GM23338 (cell line): ENCODE measurements at regions not wholly inside any gene's neighbourhood (a gene's known extent, or its start where the extent isn't known, plus 50 kb on each side); places are given as distances from the start of the nearest gene placed in this dataset.

Experiments
- ATAC-seq: fragments of 200-7000 bp; cut with Tn5 transposase; 3 replicates; pipeline ENCODE4 v1.9.1; 2020
- DNase-seq: peaks from one replicate; pipeline ENCODE4 v3.0.0-alpha.2; 2015; ENCODE audit warnings: low spot score
- H2AFZ ChIP-seq: fragments of 200-600 bp; sonication (generic); 2 replicates; pipeline ENCODE4 v1.8.0; 2016; ENCODE audit warnings: antibody characterized with exemption, mild to moderate bottlenecking, moderate library complexity
- H3F3A ChIP-seq: fragments of 200-600 bp; sonication (generic); replicated peaks from 2 replicates; pipeline ENCODE4 v1.8.0; 2017; ENCODE audit warnings: antibody characterized with exemption, mixed run types, low read depth
- H3K27ac ChIP-seq: fragments of 200-600 bp; sonication (generic); 2 replicates; pipeline ENCODE4 v1.6.1; 2016; ENCODE audit warnings: low read depth
- H3K27me3 ChIP-seq: fragments of 200-600 bp; sonication (generic); 2 replicates; pipeline ENCODE4 v1.8.0; 2016; ENCODE audit warnings: mild to moderate bottlenecking, mixed run types, moderate library complexity; ENCODE audit not compliant: insufficient read depth
- H3K36me3 ChIP-seq: fragments of 200-600 bp; sonication (generic); 2 replicates; pipeline ENCODE4 v1.8.0; 2016; ENCODE audit warnings: mild to moderate bottlenecking; ENCODE audit not compliant: insufficient read depth
- H3K4me1 ChIP-seq: fragments of 200-600 bp; sonication (generic); 2 replicates; pipeline ENCODE4 v1.8.0; 2016; ENCODE audit warnings: mild to moderate bottlenecking, moderate library complexity; ENCODE audit not compliant: insufficient read depth
- H3K4me2 ChIP-seq: fragments of 200-600 bp; sonication (generic); 2 replicates; pipeline ENCODE4 v1.7.1; 2017; ENCODE audit warnings: mixed run types
- H3K4me3 ChIP-seq: fragments of 200-600 bp; sonication (generic); 2 replicates; pipeline ENCODE4 v1.6.1; 2016; ENCODE audit warnings: mixed run types
- H3K79me2 ChIP-seq: fragments of 200-600 bp; sonication (generic); replicated peaks from 2 replicates; pipeline ENCODE4 v1.8.0; 2017; ENCODE audit warnings: mild to moderate bottlenecking; ENCODE audit not compliant: insufficient read depth
- H3K9me2 ChIP-seq: fragments of 200-600 bp; sonication (generic); 2 replicates; pipeline ENCODE4 v1.8.0; 2017; ENCODE audit not compliant: insufficient read depth
- H4K20me1 ChIP-seq: fragments of 200-600 bp; sonication (generic); replicated peaks from 2 replicates; pipeline ENCODE4 v1.8.0; 2017; ENCODE audit warnings: mild to moderate bottlenecking; ENCODE audit not compliant: insufficient read depth
- H3K27ac Mint-ChIP-seq: 2 replicates; pipeline ENCODE4 v1.8.0; 2020; ENCODE audit warnings: inconsistent platforms, mild to moderate bottlenecking, moderate library complexity, mixed read lengths
- H3K27me3 Mint-ChIP-seq: 3 replicates; pipeline ENCODE4 v1.8.0; 2022; ENCODE audit warnings: low read depth, mild to moderate bottlenecking, moderate library complexity, mixed read lengths, inconsistent platforms; ENCODE audit not compliant: insufficient read depth, poor library complexity
- H3K36me3 Mint-ChIP-seq: 3 replicates; pipeline ENCODE4 v1.8.0; 2021; ENCODE audit warnings: low read depth, mild to moderate bottlenecking, inconsistent platforms, moderate library complexity, mixed read lengths
- H3K4me1 Mint-ChIP-seq: 3 replicates; pipeline ENCODE4 v1.8.0; 2020; ENCODE audit warnings: mild to moderate bottlenecking, inconsistent platforms, mixed read lengths
- H3K4me3 Mint-ChIP-seq: 3 replicates; pipeline ENCODE4 v1.8.0; 2021; ENCODE audit warnings: moderate library complexity, mild to moderate bottlenecking, inconsistent platforms, mixed read lengths
- H3K9me3 Mint-ChIP-seq: 3 replicates; pipeline ENCODE4 v1.8.0; 2020; ENCODE audit warnings: moderate library complexity, mild to moderate bottlenecking, inconsistent platforms, mixed read lengths
- CREB1 ChIP-seq: fragments of 250-450 bp; sonication (Bioruptor Pico); IDR thresholded peaks from 2 replicates; pipeline ENCODE4 v1.5.0; 2020; ENCODE audit warnings: low read depth, mild to moderate bottlenecking, moderate library complexity
- CTCF ChIP-seq, 2 experiments: fragments of 200-600 bp in 1 of 2; sonication (generic) in 1 of 2; conservative IDR thresholded peaks; 2 replicates each; pipeline versions ENCODE4 v1.5.1 to v1.6.1; 2016 to 2017; ENCODE audit warnings: antibody characterized with exemption in 2 of 2, low read depth in 2 of 2, mild to moderate bottlenecking in 2 of 2, moderate library complexity in 1 of 2
- ETS1 ChIP-seq: IDR thresholded peaks from 2 replicates; pipeline ENCODE4 v1.6.1; 2016; ENCODE audit warnings: antibody characterized with exemption
- EZH2 ChIP-seq: fragments of 200-600 bp; sonication (generic); IDR thresholded peaks from one replicate; pipeline ENCODE4 v1.8.0; 2017; ENCODE audit warnings: antibody characterized with exemption, mild to moderate bottlenecking, low read depth; ENCODE audit not compliant: unreplicated experiment
- EZH2phosphoT487 ChIP-seq: fragments of 200-600 bp; sonication (generic); IDR thresholded peaks from one replicate; pipeline ENCODE4 v1.8.1; 2018; ENCODE audit warnings: antibody characterized with exemption; ENCODE audit not compliant: unreplicated experiment
- JUNB ChIP-seq: IDR thresholded peaks from one replicate; pipeline ENCODE4 v1.6.1; 2016; ENCODE audit warnings: antibody characterized with exemption; ENCODE audit not compliant: unreplicated experiment
- NANOG ChIP-seq: IDR thresholded peaks from 2 replicates; pipeline ENCODE4 v1.6.1; 2016; ENCODE audit warnings: antibody characterized with exemption, borderline replicate concordance
- POLR2AphosphoS5 ChIP-seq: IDR thresholded peaks from 2 replicates; pipeline ENCODE4 v1.6.1; 2016; ENCODE audit warnings: antibody characterized with exemption, low read depth
- REST ChIP-seq: IDR thresholded peaks from one replicate; pipeline ENCODE4 v1.6.1; 2018; ENCODE audit warnings: antibody characterized with exemption; ENCODE audit not compliant: unreplicated experiment
- STAT1 ChIP-seq: IDR thresholded peaks from one replicate; pipeline ENCODE4 v1.6.1; 2016; ENCODE audit warnings: antibody characterized with exemption; ENCODE audit not compliant: unreplicated experiment
- ZNF114 ChIP-seq: fragments of 250-450 bp; sonication (Bioruptor Pico); IDR thresholded peaks from 2 replicates; pipeline ENCODE4 v1.5.0; 2020; ENCODE audit warnings: mild to moderate bottlenecking, moderate library complexity
- ZNF331 ChIP-seq: fragments of 250-450 bp; sonication (Bioruptor Pico); IDR thresholded peaks from 2 replicates; pipeline ENCODE4 v1.5.0; 2020; ENCODE audit warnings: low read depth, mild to moderate bottlenecking, moderate library complexity
- ZNF462 ChIP-seq: fragments of 250-450 bp; sonication (Bioruptor Pico); IDR thresholded peaks from 2 replicates; pipeline ENCODE4 v1.5.0; 2020; ENCODE audit warnings: mild to moderate bottlenecking, moderate library complexity

GRCh38 chr2:234661175-234661574, 164.3 kb upstream of the ARL4C start:
- Histone ChIP-seq H3K9me2 (no peaks in the 10 kb centered on the region), H3K4me2 (no peak overlapping the region), H3K36me3 (0 out of 2 replicates have a peak, but pooled peaks cover 3% of the 10 kb centered on the region), H3K27ac (no peak overlapping the region), H3K27me3 (no peaks in the 10 kb centered on the region), H4K20me1 (no peaks in the 10 kb centered on the region), H2AFZ (peak overlapping the region; percentile 56; the same call in 1 of the 2 replicates), H3K4me1 (no peaks in the 10 kb centered on the region), H3K79me2 (no peaks in the 10 kb centered on the region), H3F3A (no peaks in the 10 kb centered on the region), H3K4me3 (no peak overlapping the region)
- peaks cover 31% of the 10 kb centered on the region for H3K36me3 Mint-ChIP-seq
- no peak for TF ChIP-seq POLR2AphosphoS5
- TF ChIP-seq NANOG, result no peak
- no peak for TF ChIP-seq EZH2phosphoT487
- TF ChIP-seq CREB1, result no peak
- no peak for TF ChIP-seq REST
- TF ChIP-seq EZH2, result no peak
- no peak for TF ChIP-seq CTCF (conservative IDR thresholded peaks at IDR 0.05; ENCODE audit: low read depth in 2 of 2)
- TF ChIP-seq ZNF462 (CRISPR knock-in tag), result no peak
- no peak for TF ChIP-seq ZNF331 (CRISPR knock-in tag)
- TF ChIP-seq ZNF114 (CRISPR knock-in tag), result no peak
- no peak for TF ChIP-seq JUNB
- no peak for TF ChIP-seq STAT1
- TF ChIP-seq ETS1, result no peak
- H3K27me3 Mint-ChIP-seq, result no peaks in the 10 kb centered on the region
- peaks cover 48% of the 10 kb centered on the region for H3K9me3 Mint-ChIP-seq
- no peak for ATAC-seq
- H3K27ac Mint-ChIP-seq, result no peak overlapping the region
- no peaks in the 10 kb centered on the region for H3K4me1 Mint-ChIP-seq
- H3K4me3 Mint-ChIP-seq, result no peak overlapping the region
- DNase-seq, result no peak
